GM18868 (cell line): ENCODE measurements at regions not wholly inside any gene's neighbourhood (a gene's known extent, or its start where the extent isn't known, plus 50 kb on each side); places are given as distances from the start of the nearest gene placed in this dataset.

ENCODE experiments used
- ATAC-seq: cut with Tn5 transposase; IDR thresholded peaks from one replicate; pipeline ENCODE4 v1.9.1; 2021; ENCODE audit warnings: mild to moderate bottlenecking, moderate library complexity; ENCODE audit not compliant: unreplicated experiment

DNA sequence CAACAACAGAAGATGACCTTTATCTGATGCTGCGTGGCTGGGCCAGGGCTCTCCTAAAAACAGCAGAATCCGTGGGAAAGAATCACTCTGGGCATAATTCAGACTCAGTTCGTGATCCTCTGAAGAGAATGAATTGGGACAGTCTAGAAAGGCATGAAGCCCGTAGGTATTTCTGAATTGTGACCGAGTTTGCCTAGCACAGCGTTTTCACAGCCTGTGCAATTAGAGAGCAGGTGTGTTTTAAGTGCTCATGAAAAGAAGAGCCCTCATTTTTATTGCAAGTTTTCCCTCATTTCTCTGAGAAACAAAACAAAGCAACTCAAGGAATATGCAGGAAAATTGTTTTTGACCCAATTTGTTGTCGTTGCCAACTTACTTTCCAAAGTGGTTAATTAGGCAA, 366.2 kb downstream of the WDR11 start:
- no peak for ATAC-seq

DNA sequence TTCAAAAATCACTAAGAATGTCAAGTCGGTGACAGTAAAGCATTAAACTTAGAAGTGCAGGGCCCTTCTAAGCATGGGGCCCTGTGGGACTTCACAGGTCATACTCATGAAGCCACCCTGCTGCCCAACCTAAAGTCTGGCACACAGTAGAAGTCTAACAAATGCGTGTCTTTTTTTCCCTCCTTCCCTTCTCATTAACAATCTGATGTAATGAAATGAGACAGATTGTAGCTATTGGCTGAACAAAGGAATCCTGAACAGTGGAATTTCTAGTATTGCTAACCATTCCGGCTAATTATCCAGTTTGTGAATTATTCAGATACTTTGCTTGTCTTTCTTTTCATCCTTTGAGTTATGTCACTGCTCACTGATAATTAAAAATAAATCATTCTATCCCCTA, 369.9 kb downstream of the WDR11 start:
- ATAC-seq = no peak

DNA sequence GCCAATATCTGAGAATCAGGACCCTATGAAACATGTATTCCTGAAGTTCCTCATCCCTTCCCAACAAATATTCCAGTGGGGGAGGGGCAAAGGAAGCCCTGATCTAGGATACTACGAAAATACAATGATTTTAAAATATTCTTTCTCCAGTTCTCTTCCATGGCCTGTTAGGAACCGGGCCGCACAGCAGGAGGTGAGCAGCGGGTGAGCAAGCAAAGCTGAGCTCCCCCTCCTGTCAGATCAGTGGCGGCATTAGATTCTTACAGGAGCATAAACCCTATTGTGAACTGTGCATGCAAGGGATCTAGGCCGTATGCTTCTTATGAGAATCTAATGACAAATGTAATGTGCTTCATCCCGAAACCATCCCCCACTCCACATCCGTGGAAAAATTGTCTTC, 370.8 kb downstream of the WDR11 start:
- no peak for ATAC-seq

DNA sequence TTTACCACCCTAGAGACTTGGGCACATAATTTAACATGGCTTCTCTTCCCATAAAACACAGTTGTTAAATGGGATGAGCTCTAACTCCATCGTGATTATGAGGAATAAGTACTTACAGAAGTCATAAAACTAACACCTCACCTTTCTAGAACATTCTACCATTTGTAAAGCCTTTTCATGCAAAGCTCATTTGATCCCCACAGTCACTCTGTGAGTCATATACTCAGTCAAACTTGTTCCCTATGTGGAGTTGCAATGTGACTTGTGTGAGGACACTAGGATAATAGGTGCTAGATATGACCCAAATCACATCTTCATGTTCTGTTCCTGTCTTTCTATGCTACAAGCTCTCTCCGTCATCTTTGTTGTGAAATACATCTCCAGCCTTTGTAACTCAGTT, 371.7 kb downstream of the WDR11 start:
- no peak for ATAC-seq

DNA sequence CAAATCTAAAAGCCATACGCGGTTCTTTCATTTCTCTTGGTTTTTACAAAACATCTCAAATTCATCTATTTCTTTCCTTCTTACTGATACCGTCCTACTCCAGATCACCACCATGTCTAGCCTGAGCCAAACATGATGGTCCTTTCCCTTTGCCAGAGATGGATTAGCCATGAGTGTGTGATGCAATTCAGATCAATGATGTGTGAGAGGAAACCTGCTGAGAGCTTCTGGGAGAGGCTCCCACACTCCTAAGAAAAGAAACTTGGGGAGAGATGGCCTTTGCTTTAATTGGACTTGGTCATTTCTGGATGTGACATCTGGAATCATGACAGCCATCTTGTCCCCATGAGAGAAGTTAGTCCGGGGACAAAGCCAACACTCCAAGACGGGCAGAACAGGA, 367.2 kb downstream of the FGFR2 start:
- ATAC-seq = no peak

DNA sequence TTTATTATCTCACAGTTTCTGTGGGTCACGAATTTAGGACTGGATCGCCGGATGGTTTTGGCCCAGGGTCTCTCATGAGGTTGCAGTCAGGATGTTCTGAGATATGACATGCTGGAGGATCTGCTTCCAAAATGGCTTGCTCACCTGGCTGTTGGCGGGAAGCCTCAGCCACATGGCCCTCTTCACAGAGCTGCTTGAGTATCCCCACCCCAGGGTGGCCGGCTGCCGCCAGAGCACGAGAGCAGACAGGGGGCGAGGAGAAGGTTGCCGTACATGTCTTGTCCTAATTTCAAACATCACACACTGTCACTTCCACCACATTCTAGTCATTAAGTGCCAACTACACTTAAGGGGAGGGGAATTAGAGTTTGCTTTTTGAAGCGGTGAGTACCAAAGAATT, 365.8 kb downstream of the FGFR2 start:
- ATAC-seq = no peak

DNA sequence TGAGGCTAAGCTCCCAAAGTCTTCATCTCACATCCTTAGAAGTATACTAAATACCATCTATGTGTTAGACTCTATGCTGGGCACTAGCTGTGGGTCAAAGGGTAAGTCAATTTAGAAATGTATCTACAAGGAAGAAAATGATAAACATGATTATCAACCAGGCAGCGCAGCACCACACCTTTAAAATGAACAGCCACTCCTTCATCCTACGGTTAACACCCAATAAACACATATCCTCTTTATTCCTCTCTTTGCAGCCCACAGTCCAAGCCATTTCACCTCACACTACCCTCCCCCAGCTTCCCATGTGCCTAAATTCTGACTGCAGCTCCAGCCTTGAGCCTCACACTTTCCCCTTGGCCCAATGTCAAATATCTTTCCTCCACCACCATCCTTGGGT, 362.6 kb downstream of the FGFR2 start:
- no peak for ATAC-seq

DNA sequence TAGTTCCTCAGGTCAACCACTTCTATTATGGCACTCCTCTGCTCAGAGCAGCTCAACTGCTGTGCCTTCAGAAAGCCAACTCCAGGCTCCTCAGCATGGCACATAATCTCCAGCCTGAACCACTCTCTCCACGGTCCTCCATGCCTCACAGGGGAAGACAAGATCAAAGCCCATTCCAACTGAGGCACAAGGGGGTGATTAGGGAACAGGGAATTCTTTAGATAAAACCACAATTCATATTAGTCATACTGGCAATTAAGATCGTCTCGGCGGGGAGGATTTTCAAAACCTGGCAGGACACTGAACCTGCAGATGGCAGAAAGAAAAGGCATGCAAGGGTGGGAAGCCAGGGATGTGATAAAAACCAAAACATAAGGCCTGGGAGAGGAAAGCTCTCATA, 361.6 kb downstream of the FGFR2 start:
- no peak for ATAC-seq

DNA sequence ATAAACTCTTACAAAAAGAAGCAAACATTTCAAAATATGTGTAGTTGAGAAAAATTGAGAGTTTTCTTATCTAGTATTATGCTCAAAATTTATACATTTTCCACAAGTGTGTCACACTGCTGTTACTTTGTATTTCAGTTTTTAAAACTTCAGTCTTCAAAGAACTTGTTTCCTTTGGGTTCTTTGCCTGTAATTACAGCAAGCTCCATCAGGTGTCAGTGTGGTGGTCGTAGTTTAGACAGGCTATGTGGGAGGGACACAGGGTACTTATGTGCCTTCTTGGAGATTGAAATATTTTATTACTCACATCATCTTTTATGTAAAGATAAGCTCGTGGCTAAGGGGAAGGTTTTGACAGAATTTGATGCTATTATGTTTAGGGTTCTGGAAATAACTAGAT, 360.5 kb downstream of the FGFR2 start:
- no peak for ATAC-seq

DNA sequence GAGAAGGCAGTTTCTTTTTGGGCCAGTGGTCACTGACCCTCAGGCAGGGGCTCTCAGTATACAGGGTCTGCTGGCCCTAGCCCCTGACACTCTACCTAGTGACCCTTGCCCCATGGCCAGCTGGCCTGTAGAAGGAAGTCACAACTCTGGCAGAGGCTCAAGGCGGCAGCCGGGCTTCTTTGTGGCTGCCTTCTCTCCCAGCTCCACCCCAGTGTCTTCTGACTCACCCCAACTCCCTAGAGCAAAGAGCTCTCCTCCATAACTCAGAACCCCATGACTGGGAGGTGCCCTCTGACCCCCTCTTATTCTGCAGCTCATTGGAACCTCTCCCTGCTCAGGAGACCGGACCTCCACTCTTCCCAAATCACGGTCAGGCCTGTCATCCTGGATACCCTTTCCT, 358.2 kb downstream of the FGFR2 start:
- ATAC-seq = no peak

DNA sequence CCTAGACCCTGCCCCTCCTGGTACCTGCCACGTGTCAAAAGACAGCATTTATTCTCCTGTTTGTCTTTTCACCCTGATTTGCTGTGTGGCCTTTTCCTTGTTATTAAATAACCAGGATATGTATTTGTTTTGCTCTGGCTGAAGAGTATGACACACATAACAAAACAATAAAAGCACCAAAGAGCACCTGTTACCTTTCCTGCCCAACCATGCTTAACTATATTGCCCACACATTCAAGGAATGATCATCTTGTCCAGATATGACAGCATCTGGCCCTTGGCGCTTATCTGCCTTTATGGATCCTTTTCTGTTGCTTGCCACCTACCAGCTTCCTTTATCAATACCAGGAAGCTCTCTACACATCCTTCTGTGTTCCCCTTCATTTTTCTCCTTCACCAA, 357.7 kb downstream of the FGFR2 start:
- ATAC-seq = no peak

DNA sequence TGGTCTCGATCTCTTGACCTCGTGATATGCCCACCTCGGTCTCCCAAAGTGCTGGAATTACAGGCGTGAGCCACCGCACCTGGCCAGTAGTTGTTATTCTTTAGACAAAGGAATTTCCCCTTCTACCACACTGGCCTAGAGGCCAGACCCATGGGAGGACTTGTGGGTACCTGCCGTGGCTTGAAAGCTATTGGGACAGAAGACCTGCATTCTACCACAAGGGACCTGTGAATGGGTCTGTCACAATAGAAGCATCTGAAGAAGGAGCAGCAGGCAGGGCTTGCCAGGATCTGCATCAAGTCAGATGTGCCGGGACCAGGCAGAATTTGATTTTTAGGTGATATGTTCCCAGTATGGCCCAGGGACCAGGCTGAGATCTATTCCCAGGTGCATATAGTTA, 356.9 kb downstream of the FGFR2 start:
- ATAC-seq = no peak

DNA sequence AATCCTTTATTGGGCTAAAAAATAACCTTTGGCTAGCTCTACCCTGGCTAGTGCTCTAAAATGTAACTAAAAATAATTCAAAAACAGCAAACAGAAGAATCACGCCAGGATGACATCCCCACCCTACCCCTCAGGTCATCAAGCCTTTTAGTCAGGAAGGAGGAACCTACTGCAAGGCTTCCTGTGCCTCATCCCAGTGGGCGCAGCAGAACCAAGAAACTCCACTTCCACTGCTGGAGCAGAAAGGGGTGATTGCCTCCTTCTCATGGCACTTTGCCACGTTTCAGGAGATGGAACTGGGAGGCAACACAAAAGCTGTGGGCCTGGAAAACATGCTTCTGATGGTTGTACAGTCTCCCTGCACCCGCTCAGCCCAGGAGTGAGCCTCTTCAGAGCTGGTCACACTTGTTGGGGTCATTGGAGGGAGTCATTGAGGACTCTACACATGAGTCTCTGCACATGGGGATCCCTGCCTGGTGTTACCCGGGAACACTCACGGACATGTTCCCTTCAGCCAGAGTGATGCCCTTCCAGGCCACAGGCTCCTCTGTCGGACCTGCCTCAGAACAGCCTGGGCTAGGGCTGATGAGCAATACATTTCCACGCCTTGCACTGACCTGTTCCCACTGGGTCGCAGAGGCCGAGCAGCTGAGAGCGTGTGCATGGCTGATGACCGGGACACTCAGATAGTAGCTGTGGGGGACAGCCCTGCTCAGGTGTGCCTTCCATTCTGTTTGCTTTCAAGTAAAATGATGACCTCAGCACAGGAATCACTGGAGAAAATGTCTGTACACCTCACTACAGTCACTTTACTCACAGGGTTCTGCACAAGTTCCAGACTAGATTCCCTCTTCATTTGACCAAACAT, 355.3 kb downstream of the FGFR2 start:
- no peak for ATAC-seq

DNA sequence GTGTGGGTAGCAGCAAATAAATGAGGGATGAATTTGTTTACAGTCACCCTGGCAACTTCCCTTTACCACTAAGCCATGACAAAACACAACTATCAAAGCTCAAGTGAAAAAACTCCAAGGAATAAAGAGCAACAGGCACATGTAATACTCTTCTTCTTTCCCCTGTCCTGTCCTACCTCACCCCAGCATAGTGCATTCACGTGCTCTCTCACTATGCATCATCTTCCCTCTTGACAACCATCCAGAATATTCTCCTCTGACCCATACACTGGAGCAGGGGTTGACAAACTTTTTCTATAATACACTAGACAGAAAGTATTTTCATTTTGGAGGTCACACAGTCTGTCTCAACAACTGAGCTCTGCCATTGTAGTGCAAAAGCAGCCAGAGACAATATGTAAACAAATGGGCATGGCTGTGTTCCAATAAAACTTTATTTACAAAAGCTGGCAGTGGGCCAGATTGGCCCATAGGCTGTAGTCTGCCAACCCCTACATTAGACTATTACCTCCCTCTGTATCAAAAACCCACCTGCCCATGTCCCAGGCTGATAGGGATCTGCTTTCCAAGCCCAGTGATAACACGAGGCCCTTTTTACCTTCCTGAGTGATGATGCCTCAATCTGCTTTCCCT, 354.5 kb downstream of the FGFR2 start:
- ATAC-seq = no peak

DNA sequence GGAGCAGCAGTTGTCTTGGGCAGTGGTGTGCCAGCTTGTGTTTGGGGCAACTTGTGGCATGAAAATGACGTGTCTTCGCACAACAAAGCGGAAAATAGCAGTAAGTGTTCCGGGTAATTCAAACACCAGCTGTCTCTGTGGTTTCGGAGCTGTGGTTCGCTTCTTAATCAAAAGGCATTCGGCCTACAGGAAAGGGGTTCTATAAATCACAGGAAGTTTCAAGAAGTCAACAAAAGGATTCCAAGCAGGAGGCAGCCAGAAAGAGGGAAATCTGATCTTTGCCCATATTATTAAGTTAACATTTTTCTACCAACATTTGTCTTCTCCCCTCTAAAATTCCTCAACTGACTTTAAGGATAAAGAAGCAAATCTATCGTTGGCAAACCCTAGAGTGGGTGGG, 353.4 kb downstream of the FGFR2 start:
- ATAC-seq = no peak

DNA sequence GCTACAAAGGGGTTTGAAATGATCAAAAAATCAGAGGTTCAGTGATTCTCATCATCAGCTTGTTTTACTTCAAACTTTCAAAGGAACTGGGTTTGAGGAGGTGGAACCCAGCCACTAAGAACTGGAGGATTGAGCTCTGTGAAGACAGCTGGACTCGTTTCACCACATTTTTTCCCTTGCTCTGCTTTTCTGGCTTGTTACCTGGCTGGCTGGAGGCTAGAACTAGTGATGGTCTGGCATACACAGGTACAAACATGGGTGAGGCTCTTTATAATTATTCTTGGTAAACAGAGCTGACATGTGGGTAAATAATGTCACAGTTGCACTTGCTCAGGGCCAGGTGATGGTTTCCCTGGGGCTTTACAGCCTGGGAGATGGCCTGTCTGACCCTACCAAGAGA, 352.5 kb downstream of the FGFR2 start:
- ATAC-seq = no peak

DNA sequence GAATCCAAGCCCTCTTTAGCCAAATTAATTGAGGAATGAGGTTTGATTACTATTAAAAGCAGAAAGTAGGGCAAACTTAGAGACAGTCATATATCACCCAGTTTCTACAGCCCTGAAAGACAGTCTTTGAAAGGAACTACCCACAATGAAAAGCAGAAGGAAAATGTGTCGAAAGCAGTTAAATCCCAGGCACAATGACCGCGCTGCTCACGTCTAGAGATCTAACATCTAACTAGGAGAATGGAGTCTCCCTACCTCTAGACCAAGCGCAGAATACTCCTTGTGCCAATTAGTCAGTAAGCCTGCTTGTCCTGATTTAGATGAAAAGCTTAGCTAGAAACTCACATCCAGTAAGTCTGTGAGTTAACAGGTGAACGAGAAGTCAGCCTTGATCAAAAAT, 350.0 kb downstream of the FGFR2 start:
- ATAC-seq = no peak

DNA sequence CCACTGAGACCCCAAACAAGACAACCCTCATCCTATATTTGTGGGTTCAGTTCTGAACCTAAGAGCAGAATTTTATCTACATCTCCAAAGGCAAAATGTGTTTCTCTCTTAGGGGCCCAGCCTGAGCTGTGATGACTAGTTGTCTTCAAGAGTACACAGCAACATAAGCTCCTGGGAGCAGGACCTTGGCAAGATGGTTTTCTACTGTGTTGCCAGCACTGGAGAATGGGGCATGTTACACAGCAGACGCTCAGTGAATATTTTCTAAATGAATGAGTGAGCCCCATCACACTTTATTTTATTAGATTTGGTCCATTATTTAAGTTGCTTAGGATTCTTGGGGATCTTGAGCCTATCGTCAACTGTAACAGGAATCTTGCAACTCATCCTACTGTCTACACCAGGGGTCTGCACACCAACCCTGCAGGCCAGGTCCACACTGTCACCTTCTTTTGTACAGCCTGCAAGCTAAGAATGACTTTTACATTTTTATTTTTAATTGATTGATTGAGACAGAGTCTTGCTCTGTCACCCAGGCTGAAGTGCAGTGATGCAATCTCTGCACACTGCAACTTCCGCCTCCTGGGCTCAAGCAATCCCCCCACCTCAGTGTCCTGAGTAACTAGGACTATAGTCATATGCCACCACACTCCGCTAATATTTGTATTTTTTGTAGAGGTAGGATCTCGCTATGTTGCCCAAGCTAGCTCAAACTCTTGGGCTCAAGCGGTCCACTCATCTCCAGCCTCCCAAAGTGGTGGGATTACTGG, 347.1 kb downstream of the FGFR2 start:
- no peak for ATAC-seq

DNA sequence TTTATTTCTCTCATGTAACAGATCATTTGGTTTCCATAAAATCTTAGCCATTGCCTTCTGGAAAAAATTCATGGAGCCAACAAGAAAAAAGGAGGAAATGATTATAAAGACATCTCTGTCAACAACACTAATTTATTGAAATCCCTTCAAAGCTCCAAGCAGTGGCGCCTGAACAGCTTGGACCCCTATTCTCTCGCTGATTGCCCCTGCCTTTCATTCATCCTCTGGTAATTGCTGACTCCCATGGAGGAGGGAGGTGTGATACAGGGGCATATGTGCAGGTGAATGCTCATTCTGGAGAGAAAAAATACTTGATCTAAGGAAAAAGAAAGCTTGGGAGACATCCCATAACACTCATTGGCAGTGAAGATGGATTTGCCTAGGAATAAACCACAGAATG, 345.5 kb downstream of the FGFR2 start:
- no peak for ATAC-seq

DNA sequence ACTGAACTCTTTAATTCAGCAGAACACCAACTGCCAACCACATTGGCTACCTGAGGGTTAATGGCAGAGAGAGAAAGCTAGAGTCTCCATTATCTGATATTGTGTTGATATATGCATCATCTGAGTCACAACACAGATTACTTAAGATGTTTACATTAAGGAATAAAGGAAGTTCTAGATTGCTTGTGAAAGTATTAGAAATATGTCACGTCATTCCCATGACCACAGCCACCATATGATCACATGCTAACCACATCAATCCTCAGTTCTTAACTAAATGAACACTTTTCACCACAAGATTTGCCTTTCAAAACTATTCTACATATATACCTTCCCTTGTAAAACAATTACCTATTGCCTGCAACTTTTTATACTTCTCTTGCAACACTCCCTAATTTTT, 337.9 kb downstream of the FGFR2 start:
- no peak for ATAC-seq

DNA sequence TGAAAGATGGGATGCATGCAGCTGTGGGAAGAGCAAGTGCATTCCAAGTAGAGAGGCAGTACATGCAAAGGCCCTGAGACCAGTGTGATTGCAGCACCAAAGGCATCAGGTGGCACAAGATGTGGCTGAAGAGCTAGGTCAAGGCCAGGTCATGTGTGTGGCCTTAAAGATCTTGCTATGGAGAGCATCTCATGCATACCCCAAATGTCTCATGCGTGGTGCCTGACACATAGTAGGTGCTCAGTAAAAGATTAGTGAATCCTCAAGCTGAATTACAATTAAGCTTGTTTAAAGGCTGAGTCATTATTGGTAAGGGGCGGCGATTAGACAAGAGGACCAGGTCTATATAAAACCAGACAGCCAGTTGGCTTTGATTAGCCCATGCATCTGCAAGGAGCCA, 336.6 kb downstream of the FGFR2 start:
- ATAC-seq = no peak
